ENCODE measurements at regions not wholly inside any gene's neighbourhood (a gene's known extent, or its start where the extent isn't known, plus 50 kb on each side); places are given as distances from the start of the nearest gene placed in this dataset.
"Not testable (repeated sequence)": the region's sequence is repeated elsewhere in the genome, so short reads cannot be mapped to it uniquely, and the experiment has no call there.

DNA sequence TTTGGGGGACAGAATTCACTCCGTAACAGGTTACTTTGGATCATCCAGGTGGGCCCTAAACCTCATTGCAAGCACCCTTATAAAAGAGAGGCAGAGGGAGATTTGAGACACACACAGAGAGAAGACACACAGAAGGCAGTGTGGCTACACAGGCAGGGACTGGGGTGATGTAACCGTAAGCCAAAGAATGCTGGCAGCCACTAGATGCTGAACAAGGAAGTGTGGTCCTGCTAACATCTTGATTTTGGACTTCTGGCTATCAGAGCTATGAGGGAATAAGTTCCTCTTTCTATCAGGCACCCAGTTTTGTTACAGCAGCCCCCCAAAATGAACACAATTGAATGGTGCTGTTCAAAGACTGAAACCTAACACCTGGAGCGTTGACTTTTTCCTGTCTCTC is 191.3 kb upstream of the MYLIP start (continued):
- TF ChIP-seq ZNF600 (tag by site-specific recombination; IDR thresholded peaks at IDR 0.05) = no peak
- TF ChIP-seq ZNF239 (tag by site-specific recombination; IDR thresholded peaks at IDR 0.05) = no peak
- TF ChIP-seq ZNF514 (tag by site-specific recombination; IDR thresholded peaks at IDR 0.05) = no peak
- TF ChIP-seq, protein P1, sequence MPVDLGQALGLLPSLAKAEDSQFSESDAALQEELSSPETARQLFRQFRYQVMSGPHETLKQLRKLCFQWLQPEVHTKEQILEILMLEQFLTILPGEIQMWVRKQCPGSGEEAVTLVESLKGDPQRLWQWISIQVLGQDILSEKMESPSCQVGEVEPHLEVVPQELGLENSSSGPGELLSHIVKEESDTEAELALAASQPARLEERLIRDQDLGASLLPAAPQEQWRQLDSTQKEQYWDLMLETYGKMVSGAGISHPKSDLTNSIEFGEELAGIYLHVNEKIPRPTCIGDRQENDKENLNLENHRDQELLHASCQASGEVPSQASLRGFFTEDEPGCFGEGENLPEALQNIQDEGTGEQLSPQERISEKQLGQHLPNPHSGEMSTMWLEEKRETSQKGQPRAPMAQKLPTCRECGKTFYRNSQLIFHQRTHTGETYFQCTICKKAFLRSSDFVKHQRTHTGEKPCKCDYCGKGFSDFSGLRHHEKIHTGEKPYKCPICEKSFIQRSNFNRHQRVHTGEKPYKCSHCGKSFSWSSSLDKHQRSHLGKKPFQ (tag by site-specific recombination; IDR thresholded peaks at IDR 0.05) = no peak
- TF ChIP-seq ZNF266 (tag by site-specific recombination; IDR thresholded peaks at IDR 0.05; ENCODE audit: low read depth) = no peak
- TF ChIP-seq ZNF155 (tag by site-specific recombination; IDR thresholded peaks at IDR 0.05) = no peak
- no peak for TF ChIP-seq ZNF792 (tag by site-specific recombination; IDR thresholded peaks at IDR 0.05)
- TF ChIP-seq, protein P2, sequence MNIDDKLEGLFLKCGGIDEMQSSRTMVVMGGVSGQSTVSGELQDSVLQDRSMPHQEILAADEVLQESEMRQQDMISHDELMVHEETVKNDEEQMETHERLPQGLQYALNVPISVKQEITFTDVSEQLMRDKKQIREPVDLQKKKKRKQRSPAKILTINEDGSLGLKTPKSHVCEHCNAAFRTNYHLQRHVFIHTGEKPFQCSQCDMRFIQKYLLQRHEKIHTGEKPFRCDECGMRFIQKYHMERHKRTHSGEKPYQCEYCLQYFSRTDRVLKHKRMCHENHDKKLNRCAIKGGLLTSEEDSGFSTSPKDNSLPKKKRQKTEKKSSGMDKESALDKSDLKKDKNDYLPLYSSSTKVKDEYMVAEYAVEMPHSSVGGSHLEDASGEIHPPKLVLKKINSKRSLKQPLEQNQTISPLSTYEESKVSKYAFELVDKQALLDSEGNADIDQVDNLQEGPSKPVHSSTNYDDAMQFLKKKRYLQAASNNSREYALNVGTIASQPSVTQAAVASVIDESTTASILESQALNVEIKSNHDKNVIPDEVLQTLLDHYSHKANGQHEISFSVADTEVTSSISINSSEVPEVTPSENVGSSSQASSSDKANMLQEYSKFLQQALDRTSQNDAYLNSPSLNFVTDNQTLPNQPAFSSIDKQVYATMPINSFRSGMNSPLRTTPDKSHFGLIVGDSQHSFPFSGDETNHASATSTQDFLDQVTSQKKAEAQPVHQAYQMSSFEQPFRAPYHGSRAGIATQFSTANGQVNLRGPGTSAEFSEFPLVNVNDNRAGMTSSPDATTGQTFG (tag by site-specific recombination; IDR thresholded peaks at IDR 0.05; ENCODE audit: borderline replicate concordance) = no peak
- TF ChIP-seq SP2 (tag by site-specific recombination; IDR thresholded peaks at IDR 0.05) = no peak
- TF ChIP-seq ZSCAN4 (tag by site-specific recombination; IDR thresholded peaks at IDR 0.05) = no peak
- TF ChIP-seq ZNF19 (tag by site-specific recombination; IDR thresholded peaks at IDR 0.05; ENCODE audit: low read depth) = no peak
- no peak for TF ChIP-seq ZNF391 (tag by site-specific recombination; IDR thresholded peaks at IDR 0.05; ENCODE audit: borderline replicate concordance, low read depth)

- ChIA-PET POLR2A (no interaction called here), CTCF (interaction anchor here (1.0 to 1.4 kb wide), 2 partner anchors 9 to 91 kb away, joined by 3 read pairs; no protein-coding TSS in a partner anchor)
- Histone ChIP-seq H3K36me3 (ENCODE audit: control insufficient read depth in 2 of 2, insufficient read depth in 1 of 2, low read length in 2 of 2) (no peaks in the 10 kb centered on the region), H3K9me3 (ENCODE audit: control insufficient read depth, insufficient read depth, low read depth, low read length) (no peaks in the 10 kb centered on the region), H3K4me3 (ENCODE audit: low read depth, low read length) (no peak overlapping the region), H3K4me1 (ENCODE audit: control insufficient read depth, insufficient read depth, low read length) (no peaks in the 10 kb centered on the region), H3K27ac (ENCODE audit: extremely low read depth, low read depth, low read length) (no peak overlapping the region)
- TF ChIP-seq ZNF211 (tag by site-specific recombination; IDR thresholded peaks at IDR 0.05; ENCODE audit: low read depth) (no peak), SCRT1 (tag by site-specific recombination; IDR thresholded peaks at IDR 0.05; ENCODE audit: borderline replicate concordance) (no peak), TCF7L2 (IDR thresholded peaks at IDR 0.05; ENCODE audit: borderline replicate concordance, low read depth, low read length) (no peak), ZNF785 (tag by site-specific recombination; IDR thresholded peaks at IDR 0.05) (no peak)
These were observed 192.4 kb upstream of the MYLIP start for GRCh38 chr6:15936503-15936902.

- Histone ChIP-seq H3K4me3 (ENCODE audit: low read depth, low read length) (no peak overlapping the region), H3K4me1 (ENCODE audit: control insufficient read depth, insufficient read depth, low read length) (no peaks in the 10 kb centered on the region), H3K9me3 (ENCODE audit: control insufficient read depth, insufficient read depth, low read depth, low read length) (no peaks in the 10 kb centered on the region), H3K36me3 (ENCODE audit: control insufficient read depth in 2 of 2, insufficient read depth in 1 of 2, low read length in 2 of 2) (no peaks in the 10 kb centered on the region), H3K27ac (ENCODE audit: extremely low read depth, low read depth, low read length) (no peak overlapping the region)
- no peak for TF ChIP-seq PRDM1 (tag by site-specific recombination; IDR thresholded peaks at IDR 0.05)
- TF ChIP-seq ZNF341 (tag by site-specific recombination; IDR thresholded peaks at IDR 0.05; ENCODE audit: low read depth) = no peak
- TF ChIP-seq ZSCAN5A (tag by site-specific recombination; IDR thresholded peaks at IDR 0.05) = no peak
- TF ChIP-seq ZNF354C (tag by site-specific recombination; IDR thresholded peaks at IDR 0.05; ENCODE audit: borderline replicate concordance, low read depth) = no peak
- ChIA-PET CTCF (interaction anchor here (0.6 kb wide), 1 partner anchor 194 kb away, joined by 3 read pairs; no protein-coding TSS in a partner anchor), POLR2A (no interaction called here)
These were observed 193.2 kb upstream of the MYLIP start for GRCh38 chr6:15935661-15936060.

DNA sequence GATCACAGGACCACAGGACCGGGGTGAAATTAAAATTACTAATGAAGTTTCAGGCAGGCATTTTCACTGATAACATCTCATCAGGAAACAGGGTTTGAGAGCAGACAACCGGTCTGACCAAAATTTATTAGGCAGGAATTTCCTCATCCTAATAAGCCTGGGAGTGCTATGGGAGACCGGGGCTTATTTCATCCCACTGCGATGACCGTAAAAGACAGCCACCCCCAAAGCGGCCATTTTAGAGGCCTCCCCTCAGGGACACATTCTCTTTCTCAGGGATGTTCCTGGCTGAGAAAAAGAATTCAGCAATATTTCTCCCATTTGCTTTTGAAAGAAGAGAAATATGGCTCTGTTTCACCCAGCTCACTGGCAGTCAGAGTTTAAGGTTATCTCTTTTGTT is 197.2 kb upstream of the MYLIP start:
- H3K27ac ChIP-seq (ENCODE audit: extremely low read depth, low read depth, low read length); POLR2A ChIA-PET; H3K4me1 ChIP-seq (ENCODE audit: control insufficient read depth, insufficient read depth, low read length); H3K4me3 ChIP-seq (ENCODE audit: low read depth, low read length); H3K9me3 ChIP-seq (ENCODE audit: control insufficient read depth, insufficient read depth, low read depth, low read length); H3K36me3 ChIP-seq (ENCODE audit: control insufficient read depth in 2 of 2, insufficient read depth in 1 of 2, low read length in 2 of 2): not testable (repeated sequence)
- CTCF ChIA-PET = interaction anchor here (0.9 kb wide), 1 partner anchor 156 kb away, joined by 3 read pairs; no protein-coding TSS in a partner anchor
